Mesendoderm (in vitro differentiated cells): ENCODE measurements at regions not wholly inside any gene's neighbourhood (a gene's known extent, or its start where the extent isn't known, plus 50 kb on each side); places are given as distances from the start of the nearest gene placed in this dataset.
"Not testable (repeated sequence)": the region's sequence is repeated elsewhere in the genome, so short reads cannot be mapped to it uniquely, and the experiment has no call there.

Experiments
- DNase-seq: peaks from one replicate; pipeline ENCODE4 v3.0.0; 2013
- H2AK5ac ChIP-seq: 2 replicates; pipeline ENCODE4 v1.6.1; 2013; ENCODE audit warnings: low read length, inconsistent platforms
- H2BK120ac ChIP-seq: 2 replicates; pipeline ENCODE4 v1.6.1; 2013; ENCODE audit warnings: low read depth, mild to moderate bottlenecking, low read length, moderate library complexity, mixed read lengths
- H2BK15ac ChIP-seq: replicated peaks from 2 replicates; pipeline ENCODE4 v1.6.1; 2013; ENCODE audit warnings: low read depth, mild to moderate bottlenecking, moderate library complexity
- H2BK5ac ChIP-seq: 2 replicates; pipeline ENCODE4 v1.6.1; 2013; ENCODE audit warnings: low read length, inconsistent platforms
- H3K18ac ChIP-seq: 2 replicates; pipeline ENCODE4 v1.6.1; 2013; ENCODE audit warnings: mild to moderate bottlenecking, low read length, mixed read lengths
- H3K23ac ChIP-seq: one replicate; pipeline ENCODE4 v1.6.1; 2013; ENCODE audit warnings: low read length
- H3K27ac ChIP-seq: 2 replicates; pipeline ENCODE4 v1.5.1; 2013; ENCODE audit warnings: low read depth, mild to moderate bottlenecking, inconsistent platforms, low read length, moderate library complexity
- H3K27me3 ChIP-seq: 2 replicates; pipeline ENCODE4 v1.6.1; 2013; ENCODE audit warnings: low read length, control low read depth, mild to moderate bottlenecking, inconsistent platforms; ENCODE audit not compliant: insufficient read depth, poor library complexity
- H3K36me3 ChIP-seq: 2 replicates; pipeline ENCODE4 v1.6.1; 2013; ENCODE audit warnings: low read length, inconsistent platforms; ENCODE audit not compliant: control insufficient read depth, insufficient read depth
- H3K4ac ChIP-seq: one replicate; pipeline ENCODE4 v1.6.1; 2013; ENCODE audit warnings: low read depth, mild to moderate bottlenecking, low read length, moderate library complexity
- H3K4me1 ChIP-seq: 2 replicates; pipeline ENCODE4 v1.6.1; 2013; ENCODE audit warnings: low read depth, low read length, inconsistent platforms; ENCODE audit not compliant: control insufficient read depth
- H3K4me2 ChIP-seq: 2 replicates; pipeline ENCODE4 v1.6.1; 2013; ENCODE audit warnings: low read length
- H3K4me3 ChIP-seq: 2 replicates; pipeline ENCODE4 v1.5.1; 2013; ENCODE audit warnings: mild to moderate bottlenecking, low read length
- H3K56ac ChIP-seq: one replicate; pipeline ENCODE4 v1.6.1; 2013; ENCODE audit warnings: low read length
- H3K79me1 ChIP-seq: 2 replicates; pipeline ENCODE4 v1.6.1; 2013; ENCODE audit warnings: low read length, inconsistent platforms
- H3K79me2 ChIP-seq: 2 replicates; pipeline ENCODE4 v1.6.1; 2013; ENCODE audit warnings: mild to moderate bottlenecking, low read length; ENCODE audit not compliant: control insufficient read depth, insufficient read depth
- H3K9ac ChIP-seq: 2 replicates; pipeline ENCODE4 v1.6.1; 2013; ENCODE audit warnings: low read length, inconsistent platforms
- H4K5ac ChIP-seq: one replicate; pipeline ENCODE4 v1.6.1; 2013; ENCODE audit warnings: low read length
- H4K8ac ChIP-seq: one replicate; pipeline ENCODE4 v1.6.1; 2013; ENCODE audit warnings: low read depth, mild to moderate bottlenecking, control low read depth, low read length, moderate library complexity
- WGBS: extraction: QIAGEN DNeasy Blood & Tissue Kit; methylation state at CpG from one replicate; pipeline ENCODE4 v1.1.7; 2013; ENCODE audit warnings: low lambda C conversion rate, missing lambda C conversion rate; ENCODE audit not compliant: insufficient coverage; ENCODE audit errors: extremely low coverage; 5-methylcytosine and 5-hydroxymethylcytosine counted together

- H4K5ac ChIP-seq: no peak overlapping the region
- H3K36me3 ChIP-seq: no peaks in the 10 kb centered on the region
- H2BK5ac ChIP-seq: no peak overlapping the region
- no peak overlapping the region for H3K4me3 ChIP-seq
- no peak overlapping the region for H2BK15ac ChIP-seq
- WGBS: no CpG with 5 or more reads among the region's 2 CpGs
- no peak overlapping the region for H3K18ac ChIP-seq
- no peak overlapping the region for H3K4me2 ChIP-seq
- H3K79me1 ChIP-seq: no peaks in the 10 kb centered on the region
- H2BK120ac ChIP-seq: no peak overlapping the region
- no peak overlapping the region for H3K56ac ChIP-seq
- H2AK5ac ChIP-seq: no peak overlapping the region
- no peak overlapping the region for H3K4ac ChIP-seq
- DNase-seq: no peak
- H3K27me3 ChIP-seq: no peaks in the 10 kb centered on the region
- H3K27ac ChIP-seq: no peak overlapping the region
- H3K79me2 ChIP-seq: no peaks in the 10 kb centered on the region
- no peaks in the 10 kb centered on the region for H3K4me1 ChIP-seq
- no peak overlapping the region for H3K23ac ChIP-seq
- H4K8ac ChIP-seq: no peak overlapping the region
- H3K9ac ChIP-seq: no peak overlapping the region
Measured at GRCh38 chr16:26578748-26579147, 488.0 kb upstream of the C16orf82 start.

GRCh38 chr16:26583803-26584202 lies 482.9 kb upstream of the C16orf82 start:
- Histone ChIP-seq H2BK15ac (no peak overlapping the region), H3K4ac (no peak overlapping the region), H3K9ac (no peak overlapping the region), H3K4me2 (no peak overlapping the region), H3K56ac (no peak overlapping the region), H2BK5ac (no peak overlapping the region), H3K27ac (no peak overlapping the region), H3K36me3 (no peaks in the 10 kb centered on the region), H3K18ac (no peak overlapping the region), H3K27me3 (no peaks in the 10 kb centered on the region), H3K79me2 (no peaks in the 10 kb centered on the region), H2AK5ac (no peak overlapping the region), H3K4me3 (no peak overlapping the region), H3K23ac (no peak overlapping the region), H4K5ac (no peak overlapping the region), H4K8ac (no peak overlapping the region), H3K79me1 (no peaks in the 10 kb centered on the region), H2BK120ac (peak overlapping the region; percentile 68), H3K4me1 (no peaks in the 10 kb centered on the region)
- WGBS: no CpG with 5 or more reads among the region's 4 CpGs
- DNase-seq: no peak

- Histone ChIP-seq H3K18ac (no peak overlapping the region), H2BK5ac (no peak overlapping the region), H4K5ac (no peak overlapping the region), H3K56ac (no peak overlapping the region), H2BK120ac (no peak overlapping the region), H3K79me1 (no peaks in the 10 kb centered on the region), H3K4me1 (no peaks in the 10 kb centered on the region), H3K9ac (no peak overlapping the region), H4K8ac (no peak overlapping the region), H3K36me3 (no peaks in the 10 kb centered on the region), H2BK15ac (no peak overlapping the region), H3K4ac (no peak overlapping the region), H2AK5ac (no peak overlapping the region), H3K27me3 (no peaks in the 10 kb centered on the region), H3K23ac (no peak overlapping the region), H3K27ac (no peak overlapping the region), H3K79me2 (no peaks in the 10 kb centered on the region), H3K4me2 (no peak overlapping the region), H3K4me3 (no peak overlapping the region)
- WGBS: no CpG with 5 or more reads among the region's 5 CpGs
- DNase-seq: no peak
Measured at GRCh38 chr16:26593700-26594099, 473.0 kb upstream of the C16orf82 start.

GRCh38 chr16:26594666-26595065 lies 472.1 kb upstream of the C16orf82 start:
- no CpG with 5 or more reads among the region's 5 CpGs for WGBS

DNA sequence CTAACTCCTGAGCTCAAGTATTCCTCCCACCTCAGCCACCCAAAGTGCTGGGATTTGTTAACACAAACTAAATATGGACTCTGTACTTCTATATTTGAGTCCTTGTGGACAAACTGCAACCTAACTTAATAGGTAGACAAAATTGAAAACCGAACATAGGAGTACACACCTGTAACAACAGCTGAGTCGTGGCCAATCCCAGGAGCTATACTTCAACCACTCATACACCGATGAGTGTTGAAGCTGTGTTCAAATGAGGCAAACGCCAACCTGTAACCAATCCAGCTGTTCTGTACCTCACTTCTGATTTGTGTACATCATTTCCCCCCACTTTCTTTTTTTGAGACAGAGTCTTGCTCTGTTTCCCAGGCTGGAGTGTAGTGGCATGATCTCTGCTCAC lies 471.5 kb upstream of the C16orf82 start:
- Histone ChIP-seq H4K5ac (no peak overlapping the region), H4K8ac (no peak overlapping the region), H3K79me2 (no peaks in the 10 kb centered on the region), H3K23ac (no peak overlapping the region), H3K4ac (no peak overlapping the region), H3K79me1 (no peaks in the 10 kb centered on the region), H3K4me3 (no peak overlapping the region), H3K4me2 (no peak overlapping the region), H2BK15ac (no peak overlapping the region), H3K18ac (no peak overlapping the region), H3K36me3 (no peaks in the 10 kb centered on the region), H3K56ac (no peak overlapping the region), H2BK5ac (no peak overlapping the region), H3K27me3 (no peaks in the 10 kb centered on the region), H2BK120ac (no peak overlapping the region), H3K4me1 (peaks cover 6% of the 10 kb centered on the region), H3K27ac (no peak overlapping the region), H3K9ac (no peak overlapping the region), H2AK5ac (no peak overlapping the region)
- WGBS: no CpG with 5 or more reads among the region's 4 CpGs
- no peak for DNase-seq

More at GRCh38 chr16:26594666-26595065, 472.1 kb upstream of the C16orf82 start:
- H3K56ac ChIP-seq: no peak overlapping the region
- DNase-seq: no peak
- H3K23ac ChIP-seq: no peak overlapping the region
- no peaks in the 10 kb centered on the region for H3K79me1 ChIP-seq
- H3K4ac ChIP-seq: no peak overlapping the region
- peaks cover 4% of the 10 kb centered on the region for H3K4me1 ChIP-seq
- no peak overlapping the region for H3K4me3 ChIP-seq
- no peak overlapping the region for H4K8ac ChIP-seq
- no peak overlapping the region for H3K9ac ChIP-seq
- H3K27ac ChIP-seq: no peak overlapping the region
- no peak overlapping the region for H3K18ac ChIP-seq
- no peak overlapping the region for H2AK5ac ChIP-seq
- no peak overlapping the region for H4K5ac ChIP-seq
- no peak overlapping the region for H2BK5ac ChIP-seq
- H3K79me2 ChIP-seq: no peaks in the 10 kb centered on the region
- no peaks in the 10 kb centered on the region for H3K36me3 ChIP-seq
- H3K27me3 ChIP-seq: no peaks in the 10 kb centered on the region
- H2BK120ac ChIP-seq: no peak overlapping the region
- no peak overlapping the region for H2BK15ac ChIP-seq
- no peak overlapping the region for H3K4me2 ChIP-seq

DNA sequence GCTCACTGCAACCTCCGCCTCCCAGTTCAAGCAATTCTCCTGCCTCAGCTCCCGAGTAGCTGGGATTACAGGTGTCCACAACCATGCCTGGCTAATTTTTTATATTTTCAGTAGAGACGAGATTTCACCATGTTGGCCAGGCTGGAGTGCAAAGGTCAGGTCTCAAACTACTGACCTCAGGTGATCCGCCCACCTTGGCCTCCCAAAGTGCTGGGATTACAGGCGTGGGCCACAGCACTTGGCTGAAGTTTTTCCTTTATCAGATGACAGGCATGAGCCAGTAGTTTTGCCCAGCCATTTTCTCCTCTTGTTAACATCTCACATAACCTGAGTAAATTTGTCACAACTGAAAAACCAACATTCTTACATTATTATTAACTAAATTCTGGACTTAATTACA lies 470.7 kb upstream of the C16orf82 start:
- not testable (repeated sequence) for H3K56ac ChIP-seq, H3K79me2 ChIP-seq, H3K36me3 ChIP-seq, H4K8ac ChIP-seq, H3K4ac ChIP-seq, H2BK120ac ChIP-seq, H3K79me1 ChIP-seq, H3K9ac ChIP-seq, H2AK5ac ChIP-seq, H2BK15ac ChIP-seq, H3K18ac ChIP-seq, H3K4me3 ChIP-seq, H3K23ac ChIP-seq, H3K27me3 ChIP-seq, H4K5ac ChIP-seq, DNase-seq, H3K4me1 ChIP-seq, H3K4me2 ChIP-seq, H2BK5ac ChIP-seq, H3K27ac ChIP-seq
- WGBS: no CpG with 5 or more reads among the region's 5 CpGs
